ENCODE measurements at regions not wholly inside any gene's neighbourhood (a gene's known extent, or its start where the extent isn't known, plus 50 kb on each side); places are given as distances from the start of the nearest gene placed in this dataset.

- no peak overlapping the region for H3K27ac ChIP-seq (ENCODE audit: extremely low read depth, low read depth, low read length)
- CTCF ChIA-PET: no interaction called here
- H3K4me1 ChIP-seq (ENCODE audit: control insufficient read depth, insufficient read depth, low read length): no peaks in the 10 kb centered on the region
- no peaks in the 10 kb centered on the region for H3K9me3 ChIP-seq (ENCODE audit: control insufficient read depth, insufficient read depth, low read depth, low read length)
- POLR2A ChIA-PET: no interaction called here
- TF ChIP-seq INSM2 (tag by site-specific recombination; IDR thresholded peaks at IDR 0.05) (no peak), ZFHX2 (tag by site-specific recombination; conservative IDR thresholded peaks at IDR 0.05) (0 out of 2 replicates have a peak, but pooled peaks have one; percentile 10)
- H3K4me3 ChIP-seq (ENCODE audit: low read depth, low read length): no peak overlapping the region
- H3K36me3 ChIP-seq (ENCODE audit: control insufficient read depth in 2 of 2, insufficient read depth in 1 of 2, low read length in 2 of 2): no peaks in the 10 kb centered on the region
Observed at GRCh38 chr3:102063572-102063971, 214.3 kb downstream of the NFKBIZ start.

- Histone ChIP-seq H3K4me1 (ENCODE audit: control insufficient read depth, insufficient read depth, low read length) (no peaks in the 10 kb centered on the region), H3K36me3 (ENCODE audit: control insufficient read depth in 2 of 2, insufficient read depth in 1 of 2, low read length in 2 of 2) (no peaks in the 10 kb centered on the region), H3K27ac (ENCODE audit: extremely low read depth, low read depth, low read length) (no peak overlapping the region), H3K9me3 (ENCODE audit: control insufficient read depth, insufficient read depth, low read depth, low read length) (no peaks in the 10 kb centered on the region), H3K4me3 (ENCODE audit: low read depth, low read length) (no peak overlapping the region)
- ChIA-PET CTCF (no interaction called here), POLR2A (no interaction called here)
- no peak for TF ChIP-seq ZFP37 (tag by site-specific recombination; IDR thresholded peaks at IDR 0.05)
- no peak for TF ChIP-seq ZBTB7A (tag by site-specific recombination; IDR thresholded peaks at IDR 0.05; ENCODE audit: low read depth)
- TF ChIP-seq ZNF302 (tag by site-specific recombination; IDR thresholded peaks at IDR 0.05; ENCODE audit: low read depth): no peak
- TF ChIP-seq REST (tag by site-specific recombination; IDR thresholded peaks at IDR 0.05): no peak
- TF ChIP-seq ZNF146 (tag by site-specific recombination; IDR thresholded peaks at IDR 0.05): no peak
- no peak for TF ChIP-seq ZBTB48 (tag by site-specific recombination; IDR thresholded peaks at IDR 0.05)
- no peak for TF ChIP-seq ZNF341 (tag by site-specific recombination; IDR thresholded peaks at IDR 0.05; ENCODE audit: low read depth)
- no peak for TF ChIP-seq ZNF785 (tag by site-specific recombination; IDR thresholded peaks at IDR 0.05)
Observed at GRCh38 chr3:102066470-102066869, 217.2 kb downstream of the NFKBIZ start.

- Histone ChIP-seq H3K36me3 (ENCODE audit: control insufficient read depth in 2 of 2, insufficient read depth in 1 of 2, low read length in 2 of 2) (no peaks in the 10 kb centered on the region), H3K4me1 (ENCODE audit: control insufficient read depth, insufficient read depth, low read length) (no peaks in the 10 kb centered on the region), H3K4me3 (ENCODE audit: low read depth, low read length) (no peak overlapping the region), H3K27ac (ENCODE audit: extremely low read depth, low read depth, low read length) (no peak overlapping the region), H3K9me3 (ENCODE audit: control insufficient read depth, insufficient read depth, low read depth, low read length) (no peaks in the 10 kb centered on the region)
- TF ChIP-seq PRDM6 (tag by site-specific recombination; IDR thresholded peaks at IDR 0.05) (peak; percentile 65), ZNF311 (tag by site-specific recombination; IDR thresholded peaks at IDR 0.05; ENCODE audit: borderline replicate concordance) (no peak), ZNF658 (tag by site-specific recombination; IDR thresholded peaks at IDR 0.05) (no peak), ZNF169 (tag by site-specific recombination; IDR thresholded peaks at IDR 0.05) (no peak), ZNF785 (tag by site-specific recombination; IDR thresholded peaks at IDR 0.05) (no peak), ZSCAN23 (tag by site-specific recombination; IDR thresholded peaks at IDR 0.05) (no peak)
- ChIA-PET CTCF (interaction anchor here (0.8 kb wide), 1 partner anchor 259 kb away, joined by 3 read pairs; no protein-coding TSS in a partner anchor), POLR2A (no interaction called here)
Observed at GRCh38 chr3:102068327-102068726, 219.0 kb downstream of the NFKBIZ start.

Data from HEK293 (cell line).